ENCODE measurements at regions not wholly inside any gene's neighbourhood (a gene's known extent, or its start where the extent isn't known, plus 50 kb on each side); places are given as distances from the start of the nearest gene placed in this dataset.

DNA sequence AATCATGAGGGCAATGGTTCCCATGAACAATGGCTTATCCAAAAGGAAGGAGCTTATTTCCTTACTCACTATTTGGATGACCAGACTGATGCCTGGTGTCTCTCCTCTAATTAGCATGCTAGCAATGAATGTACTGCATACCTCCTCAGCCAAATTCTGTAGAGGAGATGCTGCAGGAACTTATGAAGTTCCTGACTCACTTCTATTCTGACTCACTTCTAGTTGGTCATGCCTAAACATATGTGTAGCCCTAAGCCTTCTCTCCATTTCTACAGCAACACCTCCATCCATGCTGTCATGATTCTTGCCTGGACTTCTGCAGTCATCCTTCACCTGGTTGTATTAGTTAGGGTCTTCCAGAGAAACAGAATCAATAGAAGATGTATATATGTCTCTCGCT is 59.9 kb upstream of the MRPS9 start:
- no peak for TF ChIP-seq POLR2AphosphoS5 (IDR thresholded peaks at IDR 0.05; ENCODE audit: low read depth, low read length)
- TF ChIP-seq TAF1 (IDR thresholded peaks at IDR 0.05; ENCODE audit: borderline replicate concordance, low read depth, low read length), result no peak
- TF ChIP-seq POLR2A (IDR thresholded peaks at IDR 0.05; ENCODE audit: low read depth, low read length), result no peak
